Chondrocyte (in vitro differentiated cells): ENCODE measurements at regions not wholly inside any gene's neighbourhood (a gene's known extent, or its start where the extent isn't known, plus 50 kb on each side); places are given as distances from the start of the nearest gene placed in this dataset.

Experiments
- DNase-seq: peaks from one replicate; pipeline ENCODE4 v3.0.0; 2021; ENCODE audit warnings: mixed read lengths, low spot score
- H3K27ac Mint-ChIP-seq: one replicate; pipeline ENCODE4 v1.8.0; 2021; ENCODE audit warnings: mild to moderate bottlenecking, moderate library complexity, mixed read lengths; ENCODE audit not compliant: unreplicated experiment
- H3K27me3 Mint-ChIP-seq: 2 replicates; pipeline ENCODE4 v1.8.0; 2021; ENCODE audit warnings: low read depth, mixed read lengths
- H3K36me3 Mint-ChIP-seq: 2 replicates; pipeline ENCODE4 v1.8.0; 2021; ENCODE audit warnings: low read depth, mixed read lengths
- H3K4me1 Mint-ChIP-seq: 2 replicates; pipeline ENCODE4 v1.8.0; 2021; ENCODE audit warnings: low read depth, mild to moderate bottlenecking, mixed read lengths
- H3K4me3 Mint-ChIP-seq: one replicate; pipeline ENCODE4 v1.8.0; 2021; ENCODE audit warnings: mild to moderate bottlenecking, moderate library complexity, mixed read lengths; ENCODE audit not compliant: unreplicated experiment
- H3K9me3 Mint-ChIP-seq: 2 replicates; pipeline ENCODE4 v1.8.0; 2021; ENCODE audit warnings: low read depth, mixed read lengths
- CTCF ChIP-seq: fragments of 200-600 bp; sonication (generic); IDR thresholded peaks from 2 replicates; pipeline ENCODE4 v1.5.0; 2021; ENCODE audit warnings: antibody characterized with exemption, mild to moderate bottlenecking, moderate library complexity

DNA sequence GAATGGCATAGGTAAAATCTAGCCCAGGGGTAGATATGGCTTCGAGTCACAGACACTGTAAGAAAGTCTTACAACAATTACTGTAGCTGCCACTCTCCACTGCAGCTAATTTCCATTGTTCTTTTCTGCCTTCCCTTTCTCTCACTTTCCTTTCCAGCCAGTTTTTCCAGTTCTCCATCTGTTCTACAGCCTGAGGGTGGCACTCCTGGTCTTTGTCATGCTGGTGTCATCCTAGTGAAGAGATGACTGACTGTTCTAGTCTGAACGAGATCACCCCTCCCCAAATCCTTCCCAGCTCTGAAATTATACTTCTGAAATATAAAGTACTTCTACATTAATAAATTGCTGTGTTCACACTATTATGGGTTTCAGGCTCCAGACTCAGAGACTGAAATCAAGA, 74.2 kb upstream of the CSRP2 start:
- H3K9me3 Mint-ChIP-seq, result no peaks in the 10 kb centered on the region
- no peak overlapping the region for H3K4me3 Mint-ChIP-seq
- TF ChIP-seq CTCF, result peak; percentile 40
- H3K36me3 Mint-ChIP-seq, result peaks cover 2% of the 10 kb centered on the region
- DNase-seq, result no peak
- H3K4me1 Mint-ChIP-seq, result peaks cover 10% of the 10 kb centered on the region
- H3K27me3 Mint-ChIP-seq, result peaks cover 4% of the 10 kb centered on the region
- no peak overlapping the region for H3K27ac Mint-ChIP-seq

DNA sequence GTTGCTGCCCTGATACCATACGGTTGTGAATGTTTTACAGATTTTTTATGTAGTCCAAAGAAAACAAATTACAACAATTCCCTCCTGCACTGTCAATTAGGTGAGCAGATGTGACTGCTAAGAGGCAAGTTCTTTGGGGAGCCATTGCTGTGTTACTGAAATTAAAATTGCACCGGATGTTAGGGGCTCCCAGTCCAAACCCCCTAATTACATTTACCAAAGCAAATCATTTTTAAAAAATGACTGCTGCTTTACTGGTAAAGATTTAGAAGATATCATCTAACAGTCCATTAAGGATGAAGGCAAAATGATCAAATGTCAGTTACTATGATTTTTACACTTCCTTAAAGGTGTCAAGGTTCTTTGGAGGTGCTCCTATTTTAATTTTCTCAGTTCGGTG, 70.1 kb upstream of the CSRP2 start:
- Mint-ChIP-seq H3K4me1 (peaks cover 13% of the 10 kb centered on the region), H3K36me3 (peaks cover 2% of the 10 kb centered on the region), H3K4me3 (no peak overlapping the region), H3K27me3 (peaks cover 4% of the 10 kb centered on the region), H3K27ac (no peak overlapping the region), H3K9me3 (no peaks in the 10 kb centered on the region)
- DNase-seq, result no peak
- no peak for TF ChIP-seq CTCF

- no peaks in the 10 kb centered on the region for H3K9me3 Mint-ChIP-seq
- H3K36me3 Mint-ChIP-seq, result peaks cover 2% of the 10 kb centered on the region
- TF ChIP-seq CTCF, result no peak
- H3K4me1 Mint-ChIP-seq, result peaks cover 14% of the 10 kb centered on the region
- DNase-seq, result no peak
- H3K27me3 Mint-ChIP-seq, result peaks cover 4% of the 10 kb centered on the region
- no peak overlapping the region for H3K27ac Mint-ChIP-seq
- H3K4me3 Mint-ChIP-seq, result no peak overlapping the region
These were observed 68.5 kb upstream of the CSRP2 start for GRCh38 chr12:76947304-76947703.

- peaks cover 18% of the 10 kb centered on the region for H3K4me1 Mint-ChIP-seq
- TF ChIP-seq CTCF, result no peak
- peaks cover 4% of the 10 kb centered on the region for H3K27me3 Mint-ChIP-seq
- H3K36me3 Mint-ChIP-seq, result peaks cover 2% of the 10 kb centered on the region
- no peaks in the 10 kb centered on the region for H3K9me3 Mint-ChIP-seq
- no peak overlapping the region for H3K4me3 Mint-ChIP-seq
- no peak for DNase-seq
- no peak overlapping the region for H3K27ac Mint-ChIP-seq
These were observed 67.6 kb upstream of the CSRP2 start for GRCh38 chr12:76946446-76946845.

DNA sequence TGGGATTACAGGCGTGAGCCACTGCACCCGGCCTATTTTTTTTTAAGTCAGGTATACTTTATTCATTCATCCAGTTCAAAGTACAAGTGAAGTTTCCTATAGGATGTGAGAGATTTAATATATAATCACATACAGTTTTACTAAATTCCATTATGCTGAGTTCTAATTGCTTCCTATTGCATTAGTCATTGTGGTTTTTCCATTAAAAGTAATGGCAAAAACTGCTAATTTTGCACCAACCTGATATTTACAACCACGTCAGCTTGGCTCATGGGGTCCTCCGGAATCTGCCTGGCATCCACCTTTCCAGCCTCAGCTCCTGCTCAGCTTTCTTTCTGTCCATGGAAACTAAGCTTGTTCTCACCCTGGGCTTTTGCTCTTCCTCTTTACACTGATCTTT, 67.0 kb upstream of the CSRP2 start:
- H3K4me3 Mint-ChIP-seq, result no peak overlapping the region
- DNase-seq, result no peak
- peaks cover 18% of the 10 kb centered on the region for H3K4me1 Mint-ChIP-seq
- peaks cover 2% of the 10 kb centered on the region for H3K36me3 Mint-ChIP-seq
- peaks cover 4% of the 10 kb centered on the region for H3K27me3 Mint-ChIP-seq
- no peak overlapping the region for H3K27ac Mint-ChIP-seq
- TF ChIP-seq CTCF, result no peak
- H3K9me3 Mint-ChIP-seq, result no peaks in the 10 kb centered on the region
